ENCODE measurements at regions not wholly inside any gene's neighbourhood (a gene's known extent, or its start where the extent isn't known, plus 50 kb on each side); places are given as distances from the start of the nearest gene placed in this dataset.
"Not testable (repeated sequence)": the region's sequence is repeated elsewhere in the genome, so short reads cannot be mapped to it uniquely, and the experiment has no call there.

GRCh38 chr1:30547326-30547725, 176.1 kb downstream of the MATN1 start:
- not testable (repeated sequence) for TF ChIP-seq POLR2A (IDR thresholded peaks at IDR 0.05; ENCODE audit: low read depth, low read length); POLR2AphosphoS5 (IDR thresholded peaks at IDR 0.05; ENCODE audit: low read depth, low read length); TAF1 (IDR thresholded peaks at IDR 0.05; ENCODE audit: borderline replicate concordance, low read depth, low read length)
